GM20000 (cell line): ENCODE measurements at regions not wholly inside any gene's neighbourhood (a gene's known extent, or its start where the extent isn't known, plus 50 kb on each side); places are given as distances from the start of the nearest gene placed in this dataset.

Experiments used
- DNase-seq: peaks from one replicate; pipeline ENCODE4 v3.0.0; 2012; ENCODE audit warnings: low spot score
- CTCF ChIP-seq: IDR thresholded peaks from 2 replicates; pipeline ENCODE4 v1.5.1; 2012; ENCODE audit warnings: mild to moderate bottlenecking, control low read depth; ENCODE audit errors: extremely low read depth, missing control alignments

DNA sequence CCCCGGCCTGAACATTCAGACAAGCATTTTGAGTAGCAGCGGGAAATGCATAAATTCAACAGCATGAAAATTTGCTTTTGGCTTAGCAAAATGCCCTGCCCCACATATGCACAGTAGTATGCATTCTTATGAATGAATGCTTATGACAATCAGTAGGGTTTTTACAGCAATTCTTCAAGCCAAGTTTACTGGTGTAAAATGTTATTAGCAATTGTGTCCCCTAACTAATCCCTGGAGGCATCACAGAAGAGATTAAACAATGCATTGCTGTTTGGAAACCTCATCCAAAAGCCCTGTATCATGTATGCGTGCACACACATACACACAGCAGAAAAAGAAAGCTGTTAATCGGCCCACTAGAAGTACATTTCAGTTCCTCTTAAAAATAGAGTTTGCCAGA is 406.5 kb downstream of the LRIG3 start:
- no peak for TF ChIP-seq CTCF
- no peak for DNase-seq

DNA sequence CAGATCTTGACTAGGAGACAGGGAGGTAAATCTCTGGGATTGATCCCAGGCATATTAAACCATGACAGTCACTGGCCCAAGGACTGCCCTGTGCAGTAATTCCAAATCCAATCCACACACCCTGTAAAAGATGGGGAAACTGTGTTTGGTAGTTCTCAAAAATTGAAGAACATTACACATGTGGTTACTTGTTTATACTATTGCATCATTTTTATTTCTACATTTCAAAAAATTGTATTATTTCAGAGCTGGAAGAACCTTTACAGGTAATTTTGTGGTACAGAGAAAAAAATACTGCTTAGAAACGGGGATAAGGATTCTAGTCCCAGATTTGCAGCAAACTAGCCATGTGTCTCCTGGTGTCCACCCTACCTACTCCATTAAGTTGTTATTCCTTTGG is 400.5 kb downstream of the LRIG3 start:
- DNase-seq, result no peak
- TF ChIP-seq CTCF, result no peak

DNA sequence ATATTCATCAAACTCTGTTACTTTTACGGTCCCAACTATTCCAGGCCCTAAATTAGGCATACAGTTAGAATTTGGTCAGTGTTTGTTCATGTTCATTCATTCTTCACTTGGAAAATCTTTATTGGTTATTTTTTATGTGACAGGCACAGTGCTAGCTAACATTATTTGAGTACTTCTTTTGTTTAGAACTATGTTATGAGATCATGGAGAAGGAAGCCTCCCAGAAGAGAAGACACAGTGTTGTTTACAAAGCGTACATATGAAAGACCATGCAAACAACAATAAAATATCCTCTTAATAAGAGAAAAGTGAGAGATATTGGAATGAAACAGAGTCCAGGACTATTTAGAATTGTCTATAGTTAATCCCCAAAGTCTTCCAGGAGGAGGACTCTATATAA is 399.2 kb downstream of the LRIG3 start:
- no peak for DNase-seq
- no peak for TF ChIP-seq CTCF

DNA sequence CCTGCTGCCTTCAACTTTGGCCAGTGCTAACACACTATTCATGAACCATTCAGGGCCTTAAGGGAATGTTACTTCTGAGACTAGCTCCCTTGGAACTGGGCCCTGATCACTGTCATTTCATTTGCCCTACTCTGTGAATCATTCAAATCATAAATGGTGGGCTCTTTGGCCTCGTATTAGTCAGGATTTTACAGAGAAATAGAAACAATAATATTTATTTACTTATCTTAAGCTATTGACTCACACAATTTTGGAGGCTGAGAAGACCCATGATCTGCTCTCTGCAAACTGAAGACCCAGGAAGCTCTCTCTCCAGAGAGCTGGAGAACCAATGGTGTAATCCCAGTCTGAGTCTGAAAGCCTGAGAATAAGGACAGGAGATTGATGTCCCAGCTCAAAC is 398.5 kb downstream of the LRIG3 start:
- DNase-seq, result no peak
- TF ChIP-seq CTCF, result no peak

DNA sequence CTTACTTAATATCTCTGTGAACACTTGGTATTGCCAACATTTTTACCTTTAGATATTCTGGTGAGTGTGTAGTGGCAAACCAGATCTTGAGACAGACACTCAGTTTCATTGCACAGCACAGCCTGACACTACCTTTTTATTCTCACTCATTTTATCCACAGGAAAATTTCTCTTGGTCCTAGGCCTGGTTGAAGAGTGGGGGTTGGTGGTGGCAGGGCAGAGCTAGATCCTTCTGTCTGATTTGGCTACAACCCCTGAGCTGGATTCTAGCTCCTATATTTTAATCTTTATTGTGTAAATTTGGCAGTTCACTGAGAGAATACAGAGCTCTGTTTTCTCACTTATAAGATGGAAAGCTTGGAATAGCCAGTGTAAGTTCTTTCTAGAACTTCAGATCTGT is 396.9 kb downstream of the LRIG3 start:
- no peak for TF ChIP-seq CTCF

GRCh38 chr12:58528271-58528670 is 392.0 kb downstream of the LRIG3 start:
- no peak for DNase-seq
- no peak for TF ChIP-seq CTCF

More for the DNA sequence above, 396.9 kb downstream of the LRIG3 start:
- no peak for DNase-seq

GRCh38 chr12:58529114-58529665 is 391.1 kb downstream of the LRIG3 start:
- no peak for DNase-seq
- TF ChIP-seq CTCF, result no peak
